Brain microvascular endothelial cell (primary cell): ENCODE measurements at regions not wholly inside any gene's neighbourhood (a gene's known extent, or its start where the extent isn't known, plus 50 kb on each side); places are given as distances from the start of the nearest gene placed in this dataset.
A peak's percentile ranks its signal among the peaks of the same experiment; 100 is the strongest.

ENCODE experiments used
- DNase-seq: peaks from one replicate; pipeline ENCODE4 v3.0.0-alpha.2; 2020
- H3K27ac ChIP-seq: fragments of 250-450 bp; sonication (Bioruptor Pico); 2 replicates; pipeline ENCODE4 v1.5.1; 2020; ENCODE audit warnings: mild to moderate bottlenecking, moderate library complexity
- H3K27me3 ChIP-seq: fragments of 250-450 bp; sonication (Bioruptor Pico); replicated peaks from 2 replicates; pipeline ENCODE4 v1.5.1; 2020; ENCODE audit warnings: mild to moderate bottlenecking
- H3K36me3 ChIP-seq: fragments of 250-450 bp; sonication (Bioruptor Pico); replicated peaks from 2 replicates; pipeline ENCODE4 v1.5.1; 2020; ENCODE audit warnings: mild to moderate bottlenecking
- H3K4me3 ChIP-seq: 2 replicates; pipeline ENCODE4 v1.5.1; 2011; ENCODE audit warnings: low read depth, mild to moderate bottlenecking, control low read depth, low read length, moderate library complexity
- in situ Hi-C: cut with HindIII; loops from 2 replicates; pipeline ENCODE4 v1.10.0; 2017; ENCODE audit warnings: low sequenced_read_pairs, low pct_ligation_motif_present
- TF ChIP-seq, protein P1 (sequence below): IDR thresholded peaks from 2 replicates; pipeline ENCODE4 v1.5.1; 2011; ENCODE audit warnings: low read depth, mild to moderate bottlenecking, moderate library complexity, low read length, control low read depth, inconsistent platforms; ENCODE audit errors: missing control alignments

DNA sequence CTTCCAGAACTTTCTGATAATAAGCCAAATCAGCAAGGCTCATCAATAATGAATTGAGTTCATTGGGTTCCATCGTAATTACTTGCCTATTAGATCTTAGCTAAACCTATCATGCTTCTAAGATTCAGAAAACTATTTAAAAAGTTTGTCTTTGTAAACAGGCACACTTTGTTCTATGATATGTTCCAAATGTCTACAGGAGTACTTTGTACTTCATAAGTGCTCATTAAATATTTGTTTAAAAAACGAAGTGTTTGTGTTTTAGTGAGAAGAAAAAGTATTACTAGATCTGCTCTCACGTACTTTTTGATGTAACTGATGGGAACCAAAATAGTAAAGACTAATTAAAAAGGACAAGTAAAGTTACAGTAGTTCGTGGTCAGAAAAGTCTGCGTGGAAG is 172.8 kb upstream of the FLRT2 start:
- TF ChIP-seq, protein P1, sequence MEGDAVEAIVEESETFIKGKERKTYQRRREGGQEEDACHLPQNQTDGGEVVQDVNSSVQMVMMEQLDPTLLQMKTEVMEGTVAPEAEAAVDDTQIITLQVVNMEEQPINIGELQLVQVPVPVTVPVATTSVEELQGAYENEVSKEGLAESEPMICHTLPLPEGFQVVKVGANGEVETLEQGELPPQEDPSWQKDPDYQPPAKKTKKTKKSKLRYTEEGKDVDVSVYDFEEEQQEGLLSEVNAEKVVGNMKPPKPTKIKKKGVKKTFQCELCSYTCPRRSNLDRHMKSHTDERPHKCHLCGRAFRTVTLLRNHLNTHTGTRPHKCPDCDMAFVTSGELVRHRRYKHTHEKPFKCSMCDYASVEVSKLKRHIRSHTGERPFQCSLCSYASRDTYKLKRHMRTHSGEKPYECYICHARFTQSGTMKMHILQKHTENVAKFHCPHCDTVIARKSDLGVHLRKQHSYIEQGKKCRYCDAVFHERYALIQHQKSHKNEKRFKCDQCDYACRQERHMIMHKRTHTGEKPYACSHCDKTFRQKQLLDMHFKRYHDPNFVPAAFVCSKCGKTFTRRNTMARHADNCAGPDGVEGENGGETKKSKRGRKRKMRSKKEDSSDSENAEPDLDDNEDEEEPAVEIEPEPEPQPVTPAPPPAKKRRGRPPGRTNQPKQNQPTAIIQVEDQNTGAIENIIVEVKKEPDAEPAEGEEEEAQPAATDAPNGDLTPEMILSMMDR: no peak
- Histone ChIP-seq H3K27ac (no peak overlapping the region), H3K27me3 (no peaks in the 10 kb centered on the region), H3K4me3 (no peak overlapping the region), H3K36me3 (no peaks in the 10 kb centered on the region)
- no peak for DNase-seq
- in situ Hi-C loops: no loop called here

GRCh38 chr14:85358136-85358785 is 171.7 kb upstream of the FLRT2 start:
- no peaks in the 10 kb centered on the region for H3K36me3 ChIP-seq
- DNase-seq: no peak
- TF ChIP-seq, protein P1: no peak

DNA sequence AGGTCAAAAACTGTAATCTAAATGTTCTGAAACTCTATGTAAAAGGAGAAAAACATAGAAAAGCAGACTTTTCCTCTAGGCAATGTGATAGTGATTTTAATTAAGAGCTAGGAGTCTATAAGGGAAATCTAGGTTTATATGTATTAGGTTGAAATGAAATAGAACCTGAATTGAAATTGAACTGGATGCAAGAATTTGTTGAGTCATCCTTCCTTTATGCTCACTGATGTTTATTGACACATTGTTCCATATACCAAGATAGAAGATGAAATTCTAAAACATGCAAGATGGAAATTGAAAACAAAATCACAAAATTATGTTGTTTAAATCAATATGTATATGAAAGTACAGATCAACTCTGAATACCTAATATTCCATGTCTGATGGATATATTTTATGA is 170.4 kb upstream of the FLRT2 start:
- H3K27me3 ChIP-seq: no peaks in the 10 kb centered on the region
- no peak overlapping the region for H3K4me3 ChIP-seq
- H3K36me3 ChIP-seq: no peaks in the 10 kb centered on the region
- H3K27ac ChIP-seq: no peak overlapping the region
- in situ Hi-C loops: no loop called here
- TF ChIP-seq, protein P1: no peak
- DNase-seq: no peak

More at GRCh38 chr14:85358136-85358785, 171.7 kb upstream of the FLRT2 start:
- Histone ChIP-seq H3K4me3 (no peak overlapping the region), H3K27ac (no peak overlapping the region), H3K27me3 (no peaks in the 10 kb centered on the region)
- in situ Hi-C loops: no loop called here

DNA sequence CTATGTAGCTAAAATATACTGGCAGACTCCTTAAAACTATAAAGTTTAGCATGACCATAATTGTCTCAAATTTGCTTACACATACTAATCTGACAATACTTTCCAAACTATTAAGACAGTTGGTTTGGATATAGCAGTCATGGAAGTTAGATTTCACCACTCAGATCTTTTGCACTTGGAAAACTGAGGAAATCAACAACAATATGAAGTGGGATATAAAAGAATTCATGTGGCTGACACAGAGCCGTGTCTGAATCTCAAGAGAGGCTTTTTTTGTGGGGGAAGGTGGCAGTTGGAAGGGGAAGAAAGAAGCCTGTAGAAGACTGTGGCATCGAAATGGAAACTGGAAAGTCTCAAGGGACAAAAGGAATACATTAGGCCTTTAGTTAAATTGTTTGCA is 166.6 kb upstream of the FLRT2 start:
- Histone ChIP-seq H3K27me3 (no peaks in the 10 kb centered on the region), H3K4me3 (no peak overlapping the region), H3K36me3 (no peaks in the 10 kb centered on the region), H3K27ac (no peak overlapping the region)
- in situ Hi-C loops: no loop called here
- TF ChIP-seq, protein P1: no peak
- no peak for DNase-seq

- TF ChIP-seq, protein P1: no peak
- Histone ChIP-seq H3K4me3 (no peak overlapping the region), H3K27ac (no peak overlapping the region), H3K27me3 (no peaks in the 10 kb centered on the region), H3K36me3 (no peaks in the 10 kb centered on the region)
- no peak for DNase-seq
- in situ Hi-C loops: no loop called here
Observed at GRCh38 chr14:85366226-85366625, 163.7 kb upstream of the FLRT2 start.

DNA sequence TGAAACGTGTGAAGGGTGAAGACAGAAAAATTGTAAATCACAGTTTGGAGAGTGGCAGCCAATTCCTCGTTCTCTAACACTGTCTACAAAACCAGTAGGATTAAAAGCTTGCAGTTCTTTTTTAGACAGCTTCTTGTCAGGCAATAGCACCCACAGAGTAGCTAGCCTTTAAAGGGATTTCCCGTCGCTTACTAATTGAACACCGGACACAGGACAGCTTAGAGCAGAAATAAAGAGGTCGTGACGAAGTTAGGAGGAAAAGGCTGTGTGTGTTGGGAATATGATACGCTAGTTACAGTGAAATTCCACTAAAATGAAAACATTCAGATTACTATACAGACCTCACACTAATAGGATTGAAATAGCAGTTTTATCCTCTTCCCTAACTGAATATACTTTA is 149.1 kb upstream of the FLRT2 start:
- TF ChIP-seq, protein P1: no peak
- Histone ChIP-seq H3K27ac (no peak overlapping the region), H3K27me3 (no peaks in the 10 kb centered on the region), H3K4me3 (no peak overlapping the region), H3K36me3 (no peaks in the 10 kb centered on the region)
- peak; percentile 14 for DNase-seq
- in situ Hi-C loops: no loop called here
